HG03432 (cell line): ENCODE measurements at regions not wholly inside any gene's neighbourhood (a gene's known extent, or its start where the extent isn't known, plus 50 kb on each side); places are given as distances from the start of the nearest gene placed in this dataset.

Experiments
- ATAC-seq: cut with Tn5 transposase; IDR thresholded peaks from one replicate; pipeline ENCODE4 v1.9.1; 2021; ENCODE audit warnings: mild to moderate bottlenecking, moderate library complexity; ENCODE audit not compliant: unreplicated experiment

DNA sequence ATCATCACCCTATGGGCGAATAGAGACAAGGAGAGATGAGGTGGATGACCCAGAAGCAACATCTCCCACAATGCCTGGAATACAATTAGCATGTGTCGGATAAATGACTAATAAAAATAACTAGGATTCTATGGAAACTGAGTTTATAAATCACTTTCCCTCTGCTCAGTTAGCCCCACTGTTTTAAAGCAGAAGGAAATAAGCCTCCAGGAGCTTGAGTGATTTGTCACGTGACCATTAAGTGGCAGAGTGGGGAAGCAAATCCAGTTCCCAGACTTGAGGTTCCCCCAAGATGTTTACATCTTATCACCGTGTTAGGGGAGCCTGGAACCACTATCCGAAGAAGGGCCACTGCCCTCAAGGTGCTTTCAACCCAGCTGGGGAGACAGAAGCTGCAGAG, 136.5 kb upstream of the CCND2 start:
- ATAC-seq: no peak

DNA sequence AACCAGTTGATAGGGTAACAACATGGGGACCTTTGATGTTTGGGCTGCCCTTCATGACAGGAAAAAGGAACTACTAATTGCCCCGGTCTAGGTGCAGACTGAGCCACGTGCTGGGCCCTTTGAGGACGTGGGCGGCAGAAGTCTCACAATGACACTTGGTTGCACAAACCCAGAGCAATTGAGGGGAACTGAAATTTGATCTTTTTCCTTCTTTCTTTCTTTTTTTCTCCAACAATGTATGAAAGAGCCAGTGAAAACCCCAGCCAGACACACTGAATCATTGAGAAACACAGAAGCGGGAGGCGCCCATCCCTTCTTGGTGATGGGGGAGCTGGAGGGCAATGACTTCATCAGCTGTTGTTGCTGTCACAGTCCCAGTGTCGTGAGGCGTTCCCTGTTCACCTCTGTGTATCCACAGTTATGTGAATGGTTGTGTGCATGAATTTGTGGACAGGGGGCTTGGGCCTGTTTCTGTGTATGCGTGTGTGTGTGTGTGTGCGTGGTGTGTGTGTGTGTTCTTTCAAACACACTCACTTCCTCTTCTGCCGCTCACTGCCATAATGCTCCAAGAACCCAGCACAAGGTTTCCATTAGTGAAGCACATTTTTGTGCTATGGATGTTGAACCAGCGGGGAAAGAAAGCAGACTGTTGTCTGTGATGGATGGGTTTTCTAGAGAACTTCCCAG, 137.5 kb upstream of the CCND2 start:
- peak; percentile 71 for ATAC-seq

- no peak for ATAC-seq
Observed at GRCh38 chr12:4134448-4135263, 138.9 kb upstream of the CCND2 start.

DNA sequence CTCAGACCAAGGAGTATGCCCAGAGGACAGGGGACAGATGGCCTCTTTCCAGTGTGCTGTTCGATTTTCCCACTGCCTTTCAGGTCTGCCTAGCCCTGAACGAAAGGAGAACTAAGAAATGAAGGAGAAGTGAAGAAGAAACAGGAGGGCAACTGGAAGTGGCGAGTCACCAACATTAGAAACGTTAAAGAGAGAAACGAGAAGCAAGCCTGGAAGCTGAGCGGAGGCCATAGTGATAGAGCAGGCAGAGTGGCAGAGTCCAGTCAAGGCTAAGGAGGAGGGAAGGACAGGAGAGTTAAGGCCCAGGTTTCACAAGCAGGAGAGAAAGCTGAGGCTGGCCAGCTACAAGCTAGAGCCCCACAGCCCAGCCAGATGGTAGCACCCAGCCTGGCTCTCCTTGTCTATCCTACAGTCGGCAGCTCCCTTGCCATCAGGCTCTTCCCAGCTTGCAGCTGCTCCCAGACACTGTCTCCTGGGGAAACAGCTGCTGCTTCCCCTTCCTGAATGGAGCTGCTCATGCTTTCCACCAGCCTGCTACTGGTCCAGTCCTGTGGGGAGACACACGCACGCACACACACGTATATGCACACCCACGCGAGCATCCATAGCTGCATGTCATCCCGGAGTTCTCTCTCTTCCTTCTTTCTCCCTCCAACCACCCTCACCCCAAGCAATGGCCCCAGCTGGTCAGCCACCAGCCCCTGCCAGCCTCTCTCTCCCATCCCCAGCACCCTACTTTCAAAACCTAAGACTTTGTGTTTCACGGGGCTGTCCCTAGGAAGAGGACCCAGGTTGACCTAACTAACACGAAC, 139.7 kb upstream of the CCND2 start:
- ATAC-seq: no peak

DNA sequence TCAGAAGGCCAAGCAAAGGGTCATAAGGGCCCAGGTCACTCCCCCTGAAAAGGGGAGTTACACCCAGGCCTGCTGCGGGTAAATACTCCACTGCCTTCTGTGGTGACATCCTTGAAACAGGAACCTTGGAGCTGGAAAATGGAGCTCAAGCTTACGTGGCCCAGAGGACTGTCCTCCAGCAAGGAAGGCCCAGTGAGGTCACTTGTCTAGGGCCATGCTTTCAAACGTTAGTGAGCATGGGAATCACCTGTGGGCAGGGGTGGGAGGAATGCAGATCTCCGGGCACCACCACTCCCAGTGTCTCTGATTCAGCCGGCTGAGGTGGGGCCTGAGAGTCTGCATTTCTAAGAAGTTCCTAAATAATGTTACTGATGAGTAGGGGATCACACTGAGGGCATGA, 140.5 kb upstream of the CCND2 start:
- ATAC-seq: no peak

- ATAC-seq: no peak
Observed at GRCh38 chr12:4121506-4122020, 152.0 kb upstream of the CCND2 start.

GRCh38 chr12:4120316-4120917, 153.1 kb upstream of the CCND2 start:
- ATAC-seq: no peak

DNA sequence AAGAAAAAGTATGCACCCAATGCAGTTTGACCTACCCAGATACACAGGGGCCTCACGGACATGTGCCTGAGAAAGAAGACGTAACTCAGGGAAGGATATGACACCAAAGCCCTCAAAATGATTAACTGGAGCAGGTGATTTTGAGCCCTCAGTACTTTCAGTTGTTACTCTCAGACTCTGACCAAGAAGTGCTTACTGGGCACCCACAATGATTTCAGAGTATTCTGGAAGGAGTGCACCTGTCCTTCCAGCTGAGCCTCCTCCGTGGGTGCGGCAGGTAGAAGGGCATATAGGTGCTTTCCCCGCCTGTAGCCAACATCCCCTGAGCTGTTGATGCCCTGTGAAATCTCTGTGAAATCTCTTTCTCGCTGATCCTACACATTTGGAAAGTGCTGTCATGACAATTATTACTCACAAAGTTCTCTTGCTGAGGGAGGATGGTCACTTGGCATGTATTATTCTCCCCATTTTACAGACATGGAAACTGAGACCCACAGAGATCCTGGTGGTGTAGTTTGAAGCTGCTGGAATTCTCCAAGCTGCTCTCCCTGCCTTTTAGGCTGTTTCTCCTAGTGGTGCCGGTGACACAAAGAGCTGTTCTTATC, 154.3 kb upstream of the CCND2 start:
- ATAC-seq: peak; percentile 81

DNA sequence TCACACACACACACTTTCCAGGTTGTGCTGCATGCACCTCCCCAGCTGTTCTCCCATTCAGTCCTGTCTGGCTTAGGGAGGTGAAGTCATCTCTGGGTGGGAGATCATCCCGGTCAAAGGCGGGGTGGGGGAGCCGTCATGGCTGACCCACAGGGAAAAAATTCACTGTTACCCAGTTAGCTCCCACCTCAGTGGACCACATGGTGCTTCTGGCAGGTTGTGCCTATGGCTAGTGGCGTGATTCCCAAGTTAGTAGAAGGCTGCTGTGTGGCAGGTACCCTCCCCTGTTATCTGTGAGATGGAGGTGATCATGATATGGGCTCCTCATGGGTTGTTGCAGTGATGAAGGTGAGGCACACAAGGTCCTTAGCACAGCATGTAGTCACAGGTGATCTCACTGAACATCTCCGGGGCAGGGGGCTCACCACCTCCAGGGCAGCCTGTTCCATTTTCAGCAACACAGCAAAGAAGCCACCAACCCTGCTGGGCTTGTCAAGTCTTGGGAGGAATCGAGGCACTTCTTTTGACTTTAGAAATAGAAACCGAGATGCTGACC, 154.9 kb upstream of the CCND2 start:
- ATAC-seq: peak; percentile 6

DNA sequence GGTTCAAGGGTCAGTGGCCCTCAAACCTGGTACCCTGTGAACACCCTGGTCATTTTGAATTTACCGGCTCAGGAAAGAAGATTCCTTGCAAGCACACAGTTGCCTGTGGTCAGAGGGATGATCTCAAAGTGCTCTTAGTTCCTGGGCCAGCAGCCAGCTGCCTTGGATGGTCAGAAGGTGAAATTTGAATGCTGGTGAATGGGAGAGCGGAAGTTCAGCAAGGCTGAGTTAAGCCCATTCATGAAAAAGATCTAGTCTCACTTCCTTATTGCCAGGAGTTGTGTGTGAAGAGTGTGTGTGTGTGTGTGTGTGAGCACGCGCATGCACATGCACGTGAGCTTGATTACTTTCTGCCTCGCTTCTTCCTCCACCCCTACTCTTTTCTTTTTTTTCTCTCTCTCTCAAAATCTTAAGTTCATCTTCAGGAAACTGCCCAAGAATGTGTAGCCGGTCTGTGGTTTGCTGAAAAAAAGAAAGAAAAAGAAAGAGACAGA, 155.5 kb upstream of the CCND2 start:
- peak; percentile 46 for ATAC-seq

DNA sequence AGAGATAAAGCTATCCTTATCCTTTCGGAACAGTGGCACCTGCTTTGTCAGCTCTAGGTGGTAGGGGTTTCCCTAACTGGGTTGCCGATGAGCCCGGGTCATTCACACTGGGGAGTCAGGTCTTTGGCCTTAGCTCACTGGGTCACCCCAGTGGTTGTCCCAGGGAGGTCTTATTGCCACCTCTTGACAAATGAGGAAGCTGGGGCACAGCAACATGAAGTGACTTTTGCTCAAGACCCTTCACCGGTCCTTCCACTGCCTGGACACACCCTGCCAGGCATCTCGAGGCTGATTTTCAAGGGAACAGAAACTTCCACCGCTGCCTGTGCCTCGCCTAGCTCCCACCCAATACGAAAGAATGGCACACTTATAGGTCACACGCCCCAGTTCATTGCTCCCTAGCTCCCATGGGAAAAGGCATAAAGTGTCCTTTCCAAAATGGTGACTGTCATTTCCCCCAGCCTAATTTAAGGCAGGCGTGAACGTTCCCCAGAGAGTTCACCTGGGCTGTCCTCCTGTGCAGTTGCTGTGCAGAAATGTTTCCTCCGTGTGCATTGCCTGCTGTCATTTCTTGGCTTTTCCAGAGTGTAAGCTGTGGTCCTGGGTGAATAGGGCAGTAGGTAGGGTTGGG, 156.1 kb upstream of the CCND2 start:
- peak; percentile 4 for ATAC-seq

DNA sequence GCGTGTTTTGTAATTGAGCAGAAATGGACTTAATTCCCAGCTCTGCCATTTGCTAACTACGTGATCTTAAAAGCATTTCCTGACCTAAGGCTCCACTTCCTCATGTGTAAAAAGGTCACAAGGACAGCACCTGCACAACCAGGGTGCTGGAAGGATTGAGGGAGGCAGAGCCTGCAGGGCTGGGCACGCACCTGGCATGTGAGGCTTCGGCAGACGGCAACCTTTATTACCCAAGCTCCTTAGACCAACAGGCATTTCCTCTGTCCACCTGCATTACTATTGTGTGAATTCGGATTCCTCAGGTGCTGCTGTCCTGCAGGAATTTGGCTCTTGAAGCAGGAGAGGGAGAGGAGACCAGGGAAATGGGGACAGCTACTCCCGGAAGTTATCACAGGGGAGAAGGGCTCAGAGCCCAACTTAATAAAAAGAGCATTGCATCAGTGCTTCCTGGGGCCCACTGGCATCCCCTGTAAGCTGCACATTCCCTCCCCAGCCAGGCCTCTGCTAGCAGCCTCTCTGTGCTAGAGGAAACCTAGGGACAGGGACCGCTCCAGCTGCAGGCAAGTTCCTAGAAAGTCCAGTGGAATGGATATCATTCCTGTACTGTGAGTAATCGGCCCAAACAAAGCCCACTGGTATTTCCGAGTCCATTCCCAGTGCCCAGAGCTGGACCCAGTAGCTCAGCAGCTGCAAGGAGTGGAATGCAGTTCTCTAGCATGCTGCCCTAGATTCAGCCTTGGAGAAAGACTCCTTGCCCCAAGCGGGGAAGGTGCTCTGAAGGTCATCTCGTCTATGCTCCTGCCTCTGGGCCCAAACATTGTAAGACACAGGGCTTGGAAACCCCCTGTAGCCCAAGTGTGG, 157.1 kb upstream of the CCND2 start:
- no peak for ATAC-seq

GRCh38 chr12:4115570-4115969, 158.0 kb upstream of the CCND2 start:
- no peak for ATAC-seq

DNA sequence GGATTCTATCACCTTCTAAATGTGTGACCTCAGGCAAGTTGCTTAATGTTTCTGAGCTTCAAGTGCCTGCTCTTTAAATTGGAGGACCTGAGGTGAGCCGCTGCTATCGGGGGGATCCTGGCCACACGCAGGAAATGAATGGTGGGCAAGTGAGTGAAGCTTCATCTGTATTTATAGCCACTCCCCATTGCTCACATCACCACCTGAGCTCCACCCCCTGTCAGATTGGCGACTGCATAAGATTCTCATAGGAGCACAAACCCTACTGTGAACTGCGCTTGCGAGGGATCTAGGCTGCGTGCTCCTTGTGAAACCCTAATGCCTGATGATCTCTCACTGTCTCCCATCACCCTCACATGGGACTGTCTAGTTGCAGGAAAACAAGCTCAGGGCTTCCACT, 158.6 kb upstream of the CCND2 start:
- ATAC-seq: no peak

DNA sequence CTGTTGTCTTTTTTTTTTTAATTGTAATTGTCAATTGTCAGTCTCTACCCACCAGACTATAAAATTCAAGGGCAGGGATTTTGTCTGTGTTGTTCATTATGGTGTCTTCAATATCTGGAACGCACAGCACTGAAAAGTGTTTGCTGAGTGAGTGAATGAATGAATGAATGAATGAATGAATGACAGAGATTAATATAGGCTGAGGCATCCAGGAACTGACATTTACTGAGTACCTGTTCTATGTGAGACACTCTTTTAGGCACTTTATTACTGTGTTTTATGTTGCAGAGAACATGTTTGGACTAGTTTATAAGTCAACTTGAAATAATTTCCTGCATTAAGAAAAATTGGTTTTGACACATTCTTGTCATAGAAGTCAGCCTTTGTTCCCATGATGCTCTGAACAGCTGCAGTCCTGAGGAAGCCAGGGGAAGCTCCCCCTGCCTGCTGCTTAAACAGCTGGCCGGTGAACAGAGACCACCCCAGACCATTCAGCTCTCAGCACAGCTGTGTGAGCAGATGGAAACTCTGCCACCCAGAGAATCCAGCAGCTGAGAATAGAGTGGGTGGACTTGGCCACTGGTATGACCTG, 160.7 kb upstream of the CCND2 start:
- no peak for ATAC-seq

DNA sequence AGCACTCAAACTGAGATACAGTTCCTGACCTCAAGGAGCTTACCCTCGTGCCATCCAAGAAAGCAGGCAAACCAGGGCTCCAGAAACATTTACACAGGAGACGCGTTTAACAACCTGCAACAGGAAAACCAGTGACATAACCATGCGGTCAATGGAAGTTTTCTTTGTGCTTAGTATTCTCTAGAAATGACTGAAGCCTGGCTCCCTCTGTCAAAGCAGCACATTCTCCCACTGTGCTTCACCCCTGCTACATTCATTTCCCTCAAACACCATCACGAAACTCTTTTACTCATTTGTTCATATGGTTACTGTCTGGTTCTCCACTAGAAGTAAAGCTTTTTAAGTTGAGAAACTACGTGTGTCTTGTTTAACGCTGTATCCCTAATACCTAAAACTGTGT, 161.3 kb upstream of the CCND2 start:
- ATAC-seq: no peak

DNA sequence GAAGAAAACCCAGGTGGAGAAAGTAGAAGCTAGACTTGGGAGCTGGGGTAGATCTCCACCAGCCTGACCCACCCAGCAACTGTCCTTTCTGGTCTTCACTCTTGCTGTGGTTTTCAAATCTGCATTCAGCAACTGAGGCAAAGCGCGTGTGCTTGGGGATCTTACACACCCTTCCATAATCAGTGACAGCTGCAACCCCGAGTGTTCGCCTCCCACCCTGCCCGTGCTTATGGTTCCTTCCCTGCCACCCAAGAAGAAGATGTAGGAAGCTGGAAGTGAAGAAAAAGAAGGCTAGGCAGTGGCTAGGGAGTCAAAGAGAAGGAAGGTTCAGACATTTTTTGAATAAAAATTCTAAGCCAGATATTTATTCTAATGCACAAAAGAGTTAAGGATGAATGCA, 162.6 kb upstream of the CCND2 start:
- ATAC-seq: no peak

GRCh38 chr12:4109826-4110225, 163.7 kb upstream of the CCND2 start:
- ATAC-seq: no peak
